ENCODE measurements at regions not wholly inside any gene's neighbourhood (a gene's known extent, or its start where the extent isn't known, plus 50 kb on each side); places are given as distances from the start of the nearest gene placed in this dataset.

GRCh38 chr12:115245020-115245419 is 561.0 kb upstream of the TBX3 start:
- Histone ChIP-seq H3K36me3 (ENCODE audit: control insufficient read depth in 1 of 2, insufficient read depth in 2 of 2, low read length in 2 of 2) (no peaks in the 10 kb centered on the region), H4K20me1 (ENCODE audit: insufficient read depth) (no peaks in the 10 kb centered on the region), H3K27me3 (ENCODE audit: insufficient read depth, low read length) (peaks cover 6% of the 10 kb centered on the region; the same call in 1 of the 2 replicates), H3K9me2 (ENCODE audit: insufficient read depth) (no peaks in the 10 kb centered on the region), H3K4me3 (replicated peaks in 1 of 2; ENCODE audit: low read depth in 1 of 2, low read length in 2 of 2) (no peak overlapping the region), H3K79me2 (ENCODE audit: insufficient read depth, low read length) (no peaks in the 10 kb centered on the region), H3K4me2 (ENCODE audit: low read length) (no peak overlapping the region), H3K9ac (ENCODE audit: low read length) (no peak overlapping the region), H3K4me1 (ENCODE audit: control insufficient read depth in 1 of 2, insufficient read depth in 2 of 2, low read length in 2 of 2) (no peaks in the 10 kb centered on the region), H3K9me3 (ENCODE audit: control insufficient read depth in 1 of 2, insufficient read depth in 1 of 2, low read depth in 1 of 2, low read length in 2 of 2) (no peaks in the 10 kb centered on the region), H2AFZ (ENCODE audit: low read depth, low read length, poor library complexity, severe bottlenecking) (no peak overlapping the region), H3K27ac (ENCODE audit: low read depth, low read length) (no peak overlapping the region)
- RAD21 ChIA-PET (ENCODE audit: low non-redundant PET in 1 of 2, low total read pairs in 2 of 2, uncharacterized antibody in 2 of 2, unreplicated experiment in 2 of 2) = no interaction called here
- TF ChIP-seq EZH2 (IDR thresholded peaks at IDR 0.05) = no peak
- TF ChIP-seq YY1 (IDR thresholded peaks at IDR 0.05; ENCODE audit: extremely low read depth, insufficient replicate concordance, low read depth, low read length) = no peak
- no peak for TF ChIP-seq CBX3 (IDR thresholded peaks at IDR 0.05; ENCODE audit: low read depth)
- no peak for TF ChIP-seq EGR1 (IDR thresholded peaks at IDR 0.05; ENCODE audit: low read depth)
- TF ChIP-seq SP1 (IDR thresholded peaks at IDR 0.05; ENCODE audit: low read depth) = no peak
- no peak for TF ChIP-seq CTCF (IDR thresholded peaks at IDR 0.05 in 2 of 3, conservative IDR thresholded peaks at IDR 0.05 in 1 of 3; ENCODE audit: borderline replicate concordance in 1 of 3, insufficient read depth in 1 of 3, low read depth in 2 of 3, low read length in 2 of 3)
- TF ChIP-seq ATF3 (IDR thresholded peaks at IDR 0.05) = no peak
- no peak for TF ChIP-seq POLR2A (IDR thresholded peaks at IDR 0.05; ENCODE audit: borderline replicate concordance, extremely low read depth, insufficient read depth, insufficient read length)
- no peak for TF ChIP-seq TCF7L2 (IDR thresholded peaks at IDR 0.05; ENCODE audit: borderline replicate concordance, extremely low read depth, insufficient read depth, insufficient read length)
- TF ChIP-seq FOSL1 (IDR thresholded peaks at IDR 0.05; ENCODE audit: low read depth) = no peak
- no peak for TF ChIP-seq MAX (IDR thresholded peaks at IDR 0.05)
- no peak for TF ChIP-seq EZH2phosphoT487 (IDR thresholded peaks at IDR 0.05; ENCODE audit: borderline replicate concordance)
- no peak for TF ChIP-seq CEBPB (IDR thresholded peaks at IDR 0.05; ENCODE audit: low read depth)
- no peak for TF ChIP-seq ZBTB33 (IDR thresholded peaks at IDR 0.05; ENCODE audit: extremely low read depth, insufficient replicate concordance, low read length)
- BruUV-seq (replicated peaks) = no TSS peak
- CTCF ChIA-PET = no interaction called here
- POLR2A ChIA-PET = no interaction called here
- intact Hi-C loops (cut with micrococcal nuclease) = no loop called here
- ATAC-seq = no peak
- no peak for DNase-seq (ENCODE audit: low read depth, low spot score)

All from HCT116 (cell line).